Lung (tissue), 11 donors: ENCODE measurements at regions not wholly inside any gene's neighbourhood (a gene's known extent, or its start where the extent isn't known, plus 50 kb on each side); places are given as distances from the start of the nearest gene placed in this dataset.
"Not testable (repeated sequence)": the region's sequence is repeated elsewhere in the genome, so short reads cannot be mapped to it uniquely, and the experiment has no call there.

Experiments used
- ATAC-seq: fragments of 200-7000 bp; cut with Tn5 transposase; one replicate; pipeline ENCODE4 v1.9.1; 2020; ENCODE audit warnings: moderate number of reproducible peaks; ENCODE audit not compliant: insufficient read depth, low FRiP score
- DNase-seq, 3 donors: peaks; one replicate each; pipeline ENCODE4 v3.0.0-alpha.2; 2013 to 2017
- H3K27ac ChIP-seq, 2 donors: one replicate each; pipeline ENCODE4 v1.5.1; 2013; ENCODE audit warnings: mild to moderate bottlenecking in 2 of 2, moderate library complexity in 2 of 2, control low read depth in 1 of 2, inconsistent platforms in 1 of 2, low read depth in 1 of 2, low read length in 1 of 2
- H3K27me3 ChIP-seq, 3 donors: one replicate each; pipeline ENCODE4 v1.5.1; 2013; ENCODE audit warnings: low read length in 2 of 3; ENCODE audit not compliant: control insufficient read depth in 3 of 3, insufficient read depth in 3 of 3
- H3K36me3 ChIP-seq, 4 donors: one replicate each; pipeline ENCODE4 v1.5.1; 2013; ENCODE audit warnings: low read length in 4 of 4, mild to moderate bottlenecking in 1 of 4, moderate library complexity in 1 of 4; ENCODE audit not compliant: control insufficient read depth in 4 of 4, insufficient read depth in 4 of 4
- H3K4me1 ChIP-seq, 5 donors: one replicate each; pipeline ENCODE4 v1.5.1; 2013; ENCODE audit warnings: low read length in 5 of 5, mild to moderate bottlenecking in 2 of 5, moderate library complexity in 1 of 5; ENCODE audit not compliant: control insufficient read depth in 5 of 5, insufficient read depth in 5 of 5
- H3K4me3 ChIP-seq: one replicate; pipeline ENCODE4 v1.5.1; 2013; ENCODE audit warnings: mild to moderate bottlenecking, control low read depth, moderate library complexity
- H3K9ac ChIP-seq, 2 donors: one replicate each; pipeline ENCODE4 v1.5.1; 2013; ENCODE audit warnings: low read length in 2 of 2, control low read depth in 1 of 2; ENCODE audit not compliant: insufficient read depth in 1 of 2
- H3K9me3 ChIP-seq, 4 donors: one replicate each; pipeline ENCODE4 v1.5.1; 2013; ENCODE audit warnings: low read length in 3 of 4, mild to moderate bottlenecking in 1 of 4, moderate library complexity in 1 of 4; ENCODE audit not compliant: control insufficient read depth in 4 of 4, insufficient read depth in 3 of 4
- CTCF ChIP-seq: IDR thresholded peaks from 2 replicates; pipeline ENCODE4 v1.5.1; 2012; ENCODE audit warnings: mild to moderate bottlenecking; ENCODE audit errors: control extremely low read depth, extremely low read depth
- WGBS, 2 donors: extraction: QIAGEN DNeasy Blood & Tissue Kit; methylation state at CpG; one replicate each; pipeline ENCODE4 v1.1.7; 2013; 5-methylcytosine and 5-hydroxymethylcytosine counted together
- donor health status: control.
- donor health status: control.
- donor health status: Bipolar disorder and iron deficiency.
- donor health status: healthy.
- donor health status: DM: yes; HTN: yes; CAD: no.

DNA sequence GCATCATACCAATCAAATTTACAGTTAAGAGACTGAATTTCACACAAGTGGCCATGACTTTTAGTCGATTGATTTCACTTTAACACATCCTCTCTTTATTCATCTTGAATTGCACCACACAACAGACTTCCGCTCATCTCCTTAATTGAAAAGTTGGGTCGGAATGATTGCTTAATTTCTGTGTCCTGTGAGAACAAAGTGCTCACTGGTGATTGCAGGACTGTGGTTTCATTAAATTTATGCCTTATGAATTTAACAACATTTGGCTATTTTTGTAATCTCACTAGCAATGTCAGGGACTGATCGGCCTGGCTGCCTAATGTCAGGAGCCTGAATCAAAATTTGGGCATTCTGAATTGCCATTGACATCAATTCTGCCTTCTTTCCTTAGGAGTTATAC, 1447.3 kb upstream of the ACO1 start:
- no peak overlapping the region for H3K27ac ChIP-seq
- no peak for TF ChIP-seq CTCF
- ATAC-seq (no peak), DNase-seq (no peak)
- H3K4me3 ChIP-seq = no peak overlapping the region
- no peaks in the 10 kb centered on the region for H3K27me3 ChIP-seq
- H3K36me3 ChIP-seq = no peaks in the 10 kb centered on the region
- 84 to 86% methylated on average over 4 of the region's 4 CpGs for WGBS, 2 donors
- no peak overlapping the region for H3K9ac ChIP-seq
- no peaks in the 10 kb centered on the region for H3K9me3 ChIP-seq
- H3K4me1 ChIP-seq = no peaks in the 10 kb centered on the region

DNA sequence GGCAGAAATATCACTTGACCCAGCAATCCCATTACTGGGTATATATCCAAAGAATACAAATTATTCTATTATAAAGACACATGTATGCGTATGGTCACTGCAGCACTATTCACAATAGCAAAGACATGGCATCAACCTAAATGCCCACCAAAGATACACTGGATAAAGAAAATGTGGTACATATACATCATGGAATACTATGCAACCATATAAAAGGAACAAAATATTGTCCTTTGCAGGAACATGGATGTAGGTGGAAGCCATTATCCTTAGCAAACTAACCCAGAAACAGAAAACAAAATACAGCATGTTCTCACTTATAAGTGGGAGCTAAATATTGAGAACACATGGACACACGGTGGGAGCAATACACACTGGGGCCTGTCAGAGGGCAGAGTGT, 1441.6 kb upstream of the ACO1 start:
- 90 to 97% methylated on average over 2 of the region's 2 CpGs for WGBS, 2 donors
- not testable (repeated sequence) for H3K4me3 ChIP-seq, DNase-seq, H3K9me3 ChIP-seq, H3K4me1 ChIP-seq, ATAC-seq, H3K27ac ChIP-seq, H3K27me3 ChIP-seq, H3K36me3 ChIP-seq, H3K9ac ChIP-seq

GRCh38 chr9:30943446-30944224, 1440.8 kb upstream of the ACO1 start:
- 90 to 91% methylated on average over 21 of the region's 21 CpGs for WGBS, 2 donors
- DNase-seq = no peak
- no peak for ATAC-seq
- no peaks in the 10 kb centered on the region for H3K4me1 ChIP-seq
- no peaks in the 10 kb centered on the region for H3K36me3 ChIP-seq
- peaks cover 0 to 2% (median 0%) of the 10 kb centered on the region in 4 donors for H3K9me3 ChIP-seq
- H3K27ac ChIP-seq = no peak overlapping the region
- H3K4me3 ChIP-seq = no peak overlapping the region
- no peak for TF ChIP-seq CTCF
- no peak overlapping the region for H3K9ac ChIP-seq
- no peaks in the 10 kb centered on the region for H3K27me3 ChIP-seq

- Histone ChIP-seq H3K27me3 (no peaks in the 10 kb centered on the region), H3K36me3 (no peaks in the 10 kb centered on the region), H3K27ac (no peak overlapping the region), H3K4me1 (no peaks in the 10 kb centered on the region), H3K9ac (no peak overlapping the region), H3K4me3 (no peak overlapping the region), H3K9me3 (peaks cover 0 to 2% (median 0%) of the 10 kb centered on the region in 4 donors)
- no peak for DNase-seq
- 91% methylated on average over 6 of the region's 6 CpGs for WGBS, 2 donors
- no peak for TF ChIP-seq CTCF
- ATAC-seq = no peak
Observed at GRCh38 chr9:30944225-30944569, 1440.2 kb upstream of the ACO1 start.
